PC-9 (cell line): ENCODE measurements at regions not wholly inside any gene's neighbourhood (a gene's known extent, or its start where the extent isn't known, plus 50 kb on each side); places are given as distances from the start of the nearest gene placed in this dataset.

Experiments
- BruUV-seq: library from RNA; stranded (reverse); fragments of 400-500 nt; replicated peaks from 2 replicates; lab custom pipeline; 2021; lab: Mats Ljungman, UMichigan
- CTCF ChIA-PET: fragments of 300-600 bp; sonication (Branson Sonifier 250); formaldehyde crosslinking; loops from one replicate; lab custom pipeline; 2022; ENCODE audit warnings: antibody characterized with exemption; lab: Charles Lee
- POLR2A ChIA-PET: fragments of 300-600 bp; sonication (Branson Sonifier 250); formaldehyde crosslinking; loops from one replicate; lab custom pipeline; 2022; ENCODE audit warnings: antibody characterized with exemption; ENCODE audit not compliant: unreplicated experiment; lab: Charles Lee
- DNase-seq, 2 experiments: peaks; one replicate each; pipeline versions ENCODE4 v3.0.0 to v3.0.0-alpha.2; 2015 to 2022; ENCODE audit warnings: mixed read lengths in 1 of 2
- H2AFZ ChIP-seq: fragments of 200-600 bp; sonication (generic); 2 replicates; pipeline ENCODE4 v1.8.1; 2017; ENCODE audit warnings: antibody characterized with exemption
- H3F3A ChIP-seq: fragments of 200-600 bp; sonication (generic); 2 replicates; pipeline ENCODE4 v1.8.1; 2017; ENCODE audit warnings: antibody characterized with exemption, mild to moderate bottlenecking, low read depth; ENCODE audit not compliant: insufficient read depth
- H3K27ac ChIP-seq: fragments of 200-600 bp; sonication (generic); 2 replicates; pipeline ENCODE4 v1.6.1; 2016; ENCODE audit warnings: mixed run types
- H3K27me3 ChIP-seq: fragments of 200-600 bp; sonication (generic); 2 replicates; pipeline ENCODE4 v1.6.1; 2016; ENCODE audit warnings: low read depth, mixed run types; ENCODE audit not compliant: insufficient read depth
- H3K36me3 ChIP-seq: fragments of 200-600 bp; sonication (generic); 2 replicates; pipeline ENCODE4 v1.6.1; 2016; ENCODE audit warnings: low read depth, mixed run types
- H3K4me1 ChIP-seq: fragments of 200-600 bp; sonication (generic); replicated peaks from 2 replicates; pipeline ENCODE4 v1.6.1; 2016; ENCODE audit warnings: mixed run types; ENCODE audit not compliant: insufficient read depth
- H3K4me2 ChIP-seq: fragments of 200-600 bp; sonication (generic); 2 replicates; pipeline ENCODE4 v1.6.1; 2017; ENCODE audit warnings: mixed run types
- H3K4me3 ChIP-seq: fragments of 200-600 bp; sonication (generic); 2 replicates; pipeline ENCODE4 v1.6.1; 2016; ENCODE audit warnings: mixed run types
- H3K79me2 ChIP-seq: fragments of 200-600 bp; sonication (generic); 2 replicates; pipeline ENCODE4 v1.6.1; 2017; ENCODE audit warnings: low read depth, mixed run types
- H3K9me2 ChIP-seq: fragments of 200-600 bp; sonication (generic); 2 replicates; pipeline ENCODE4 v1.8.1; 2017; ENCODE audit warnings: mild to moderate bottlenecking; ENCODE audit not compliant: insufficient read depth
- H3K9me3 ChIP-seq: fragments of 200-600 bp; sonication (generic); 2 replicates; pipeline ENCODE4 v1.8.1; 2016; ENCODE audit warnings: low read depth; ENCODE audit not compliant: insufficient read depth
- H4K20me1 ChIP-seq: fragments of 200-600 bp; sonication (generic); 2 replicates; pipeline ENCODE4 v1.8.1; 2017; ENCODE audit not compliant: insufficient read depth
- CTCF ChIP-seq: fragments of 200-600 bp; sonication (generic); conservative IDR thresholded peaks from 2 replicates; pipeline ENCODE4 v1.6.1; 2017; ENCODE audit warnings: mixed run types, antibody characterized with exemption, mild to moderate bottlenecking, moderate library complexity
- EZH2 ChIP-seq: fragments of 200-600 bp; sonication (generic); IDR thresholded peaks from 2 replicates; pipeline ENCODE4 v1.8.0; 2017; ENCODE audit warnings: antibody characterized with exemption, low read depth
- intact Hi-C: fragments of 100-400 bp; cut with micrococcal nuclease; formaldehyde crosslinking; loops from one replicate; pipeline ENCODE4 v1.10.0; 2022; ENCODE audit not compliant: unreplicated experiment

- no peak for DNase-seq
- Histone ChIP-seq H2AFZ (no peak overlapping the region), H3K79me2 (no peaks in the 10 kb centered on the region), H3K4me2 (no peak overlapping the region), H3K9me2 (no peaks in the 10 kb centered on the region), H3K27me3 (no peaks in the 10 kb centered on the region), H4K20me1 (no peaks in the 10 kb centered on the region), H3K4me1 (peaks cover 15% of the 10 kb centered on the region), H3K4me3 (no peak overlapping the region), H3K36me3 (no peaks in the 10 kb centered on the region), H3K9me3 (no peaks in the 10 kb centered on the region), H3F3A (no peaks in the 10 kb centered on the region), H3K27ac (no peak overlapping the region)
- CTCF ChIA-PET: no interaction called here
- intact Hi-C loops: no loop called here
- no peak for TF ChIP-seq EZH2
- no peak for TF ChIP-seq CTCF
- BruUV-seq: no TSS peak
- POLR2A ChIA-PET: no interaction called here
These were observed 141.1 kb upstream of the SLC24A3 start for GRCh38 chr20:19071446-19071725.

- no peak overlapping the region for H3K27ac ChIP-seq
- peaks cover 15% of the 10 kb centered on the region for H3K4me1 ChIP-seq
- CTCF ChIA-PET: no interaction called here
- H3K4me3 ChIP-seq: no peak overlapping the region
- POLR2A ChIA-PET: no interaction called here
- intact Hi-C loops: no loop called here
- no peaks in the 10 kb centered on the region for H4K20me1 ChIP-seq
- no peaks in the 10 kb centered on the region for H3K79me2 ChIP-seq
- no peak for TF ChIP-seq CTCF
- H3K9me2 ChIP-seq: no peaks in the 10 kb centered on the region
- H2AFZ ChIP-seq: no peak overlapping the region
- no peaks in the 10 kb centered on the region for H3K36me3 ChIP-seq
- H3F3A ChIP-seq: no peaks in the 10 kb centered on the region
- no peaks in the 10 kb centered on the region for H3K9me3 ChIP-seq
- H3K4me2 ChIP-seq: no peak overlapping the region
- DNase-seq: no peak
- no peaks in the 10 kb centered on the region for H3K27me3 ChIP-seq
- no TSS peak for BruUV-seq
These were observed 140.4 kb upstream of the SLC24A3 start for GRCh38 chr20:19071902-19072498.

GRCh38 chr20:19072988-19073387, 139.5 kb upstream of the SLC24A3 start:
- Histone ChIP-seq H3K9me3 (no peaks in the 10 kb centered on the region), H2AFZ (no peak overlapping the region), H3F3A (no peaks in the 10 kb centered on the region), H4K20me1 (no peaks in the 10 kb centered on the region), H3K27me3 (no peaks in the 10 kb centered on the region), H3K79me2 (no peaks in the 10 kb centered on the region), H3K9me2 (no peaks in the 10 kb centered on the region), H3K36me3 (no peaks in the 10 kb centered on the region), H3K4me3 (no peak overlapping the region), H3K27ac (no peak overlapping the region), H3K4me1 (peaks cover 15% of the 10 kb centered on the region), H3K4me2 (no peak overlapping the region)
- BruUV-seq: no TSS peak
- no peak for DNase-seq
- ChIA-PET CTCF (no interaction called here), POLR2A (no interaction called here)
- TF ChIP-seq CTCF (no peak), EZH2 (no peak)
- intact Hi-C loops: no loop called here
